Immature natural killer cell (primary cell): ENCODE measurements at regions not wholly inside any gene's neighbourhood (a gene's known extent, or its start where the extent isn't known, plus 50 kb on each side); places are given as distances from the start of the nearest gene placed in this dataset.
"Not testable (repeated sequence)": the region's sequence is repeated elsewhere in the genome, so short reads cannot be mapped to it uniquely, and the experiment has no call there.

ENCODE experiments used
- DNase-seq, 3 donors: peaks; one replicate each; pipeline ENCODE4 v3.0.0; 2022; ENCODE audit warnings: mixed read lengths in 1 of 3
- H3K27ac Mint-ChIP-seq, 6 donors: one replicate each; pipeline ENCODE4 v1.8.0; 2020; ENCODE audit warnings: mixed read lengths in 6 of 6, mild to moderate bottlenecking in 5 of 6, inconsistent platforms in 4 of 6, moderate library complexity in 3 of 6
- H3K27me3 Mint-ChIP-seq, 3 donors: one replicate each; pipeline ENCODE4 v1.8.0; 2020 to 2021; ENCODE audit warnings: low read depth in 3 of 3, mild to moderate bottlenecking in 3 of 3, mixed read lengths in 3 of 3, moderate library complexity in 3 of 3, inconsistent platforms in 1 of 3
- H3K36me3 Mint-ChIP-seq, 3 donors: one replicate each; pipeline ENCODE4 v1.8.0; 2020; ENCODE audit warnings: mixed read lengths in 3 of 3, inconsistent platforms in 2 of 3, mild to moderate bottlenecking in 2 of 3
- H3K4me1 Mint-ChIP-seq, 2 donors: one replicate each; pipeline ENCODE4 v1.8.0; 2020; ENCODE audit warnings: inconsistent platforms in 2 of 2, mild to moderate bottlenecking in 2 of 2, mixed read lengths in 2 of 2, moderate library complexity in 1 of 2
- H3K4me3 Mint-ChIP-seq, 5 donors: one replicate each; pipeline ENCODE4 v1.8.0; 2020; ENCODE audit warnings: mild to moderate bottlenecking in 5 of 5, mixed read lengths in 5 of 5, inconsistent platforms in 3 of 5, moderate library complexity in 3 of 5
- H3K9me3 Mint-ChIP-seq, 6 donors: one replicate each; pipeline ENCODE4 v1.8.0; 2020; ENCODE audit warnings: mild to moderate bottlenecking in 6 of 6, mixed read lengths in 6 of 6, inconsistent platforms in 4 of 6, moderate library complexity in 3 of 6

DNA sequence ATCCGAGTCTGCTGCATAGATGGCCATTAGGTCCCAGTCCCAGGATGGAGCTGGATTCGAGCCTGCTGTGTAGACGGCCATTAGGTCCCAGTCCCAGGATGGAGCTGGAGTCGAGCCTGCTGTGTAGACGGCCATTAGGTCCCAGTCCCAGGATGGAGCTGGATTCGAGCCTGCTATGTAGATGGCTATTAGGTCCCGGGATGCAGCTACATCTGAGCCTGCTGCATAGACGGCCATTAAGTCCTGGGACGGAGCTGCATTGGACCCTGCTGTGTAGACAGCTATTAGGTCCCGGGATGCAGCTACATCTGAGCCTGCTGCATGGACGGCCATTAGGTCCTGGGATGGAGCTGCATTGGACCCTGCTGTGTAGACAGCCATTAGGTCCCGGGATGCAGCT lies 112.2 kb upstream of the PPP2R3B start:
- not testable (repeated sequence) for H3K4me3 Mint-ChIP-seq, H3K4me1 Mint-ChIP-seq, DNase-seq, H3K27me3 Mint-ChIP-seq, H3K9me3 Mint-ChIP-seq, H3K36me3 Mint-ChIP-seq, H3K27ac Mint-ChIP-seq

DNA sequence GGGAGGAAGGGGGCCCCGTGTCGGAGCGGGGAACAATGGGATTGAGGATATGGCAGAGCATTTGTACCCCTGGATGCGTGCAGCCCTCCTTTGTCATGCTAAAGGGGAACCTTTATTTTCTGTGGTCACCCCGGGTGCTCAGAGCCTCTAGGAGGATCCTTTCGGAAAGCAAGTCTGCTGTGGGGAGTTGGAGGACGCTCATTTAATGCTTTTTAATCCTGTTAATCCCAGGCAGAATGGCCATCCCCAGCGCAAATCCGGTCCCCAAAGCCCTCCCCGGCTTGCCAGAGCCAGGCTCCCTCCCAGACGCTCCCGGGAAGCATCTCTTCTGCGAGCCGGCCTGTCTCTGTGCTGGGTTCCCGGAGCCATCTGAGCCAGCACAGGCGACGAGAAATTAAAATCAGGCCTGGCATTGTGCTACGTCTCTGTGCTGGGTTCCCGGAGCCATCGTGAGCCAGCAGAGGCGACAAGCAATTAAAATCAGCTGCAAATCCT lies 113.2 kb upstream of the PPP2R3B start:
- Mint-ChIP-seq H3K36me3 (no peaks in the 10 kb centered on the region), H3K4me3 (no peak overlapping the region), H3K9me3 (peaks cover 0 to 5% (median 0%) of the 10 kb centered on the region in 6 donors), H3K27ac (no peak overlapping the region), H3K27me3 (peaks cover 1 to 8% (median 5%) of the 10 kb centered on the region in 3 donors), H3K4me1 (no peaks in the 10 kb centered on the region)
- DNase-seq = no peak

DNA sequence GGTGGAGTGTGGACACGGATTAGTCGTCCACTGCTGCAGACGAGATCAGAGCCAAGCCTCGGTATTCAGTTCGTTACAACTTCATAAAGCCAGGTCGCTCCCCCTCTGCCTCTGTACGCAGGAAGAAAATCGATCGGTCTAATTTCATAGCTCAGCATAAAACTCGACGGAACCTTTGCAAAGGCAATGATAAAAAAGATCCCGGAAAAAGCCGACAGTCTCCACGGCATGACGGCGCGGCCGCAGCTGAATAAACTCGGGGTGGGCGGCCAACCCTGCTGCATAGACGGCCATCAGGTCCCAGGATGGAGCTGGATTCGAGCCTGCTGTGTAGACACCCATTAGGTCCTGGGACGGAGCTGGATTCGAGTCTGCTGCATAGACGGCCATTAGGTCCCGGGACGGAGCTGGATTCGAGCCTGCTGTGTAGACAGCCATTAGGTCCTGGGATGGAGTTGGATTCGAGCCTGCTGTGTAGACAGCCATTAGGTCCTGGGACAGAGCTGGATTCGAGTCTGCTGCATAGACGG lies 113.8 kb upstream of the PPP2R3B start:
- Mint-ChIP-seq H3K4me1 (no peaks in the 10 kb centered on the region), H3K36me3 (no peaks in the 10 kb centered on the region), H3K4me3 (no peak overlapping the region), H3K27me3 (peaks cover 1 to 8% (median 5%) of the 10 kb centered on the region in 3 donors), H3K27ac (no peak overlapping the region), H3K9me3 (peaks cover 0 to 5% (median 0%) of the 10 kb centered on the region in 6 donors)
- DNase-seq = no peak

DNA sequence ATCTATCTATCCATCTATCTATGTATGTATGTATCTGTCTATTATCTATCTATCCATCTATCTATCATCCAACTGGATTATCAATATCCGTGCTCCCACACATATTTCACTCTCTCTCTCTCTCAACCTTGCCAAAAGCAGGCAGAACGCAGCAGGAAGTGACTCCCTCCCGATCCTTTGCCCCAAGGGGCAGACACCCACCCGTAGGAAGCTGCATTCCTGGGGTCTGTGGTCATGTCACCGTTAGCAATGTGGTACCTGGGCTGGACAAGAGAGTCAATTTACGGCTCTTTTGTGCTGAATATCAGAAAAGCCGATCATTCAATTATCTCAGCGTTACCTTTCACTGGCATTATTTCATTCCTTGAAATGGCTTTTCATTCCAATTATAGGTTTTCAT lies 119.6 kb upstream of the PPP2R3B start:
- Mint-ChIP-seq H3K4me1 (no peaks in the 10 kb centered on the region), H3K4me3 (no peak overlapping the region), H3K27me3 (peaks cover 1 to 3% (median 1%) of the 10 kb centered on the region in 3 donors), H3K27ac (no peak overlapping the region), H3K36me3 (no peaks in the 10 kb centered on the region), H3K9me3 (peaks cover 2 to 17% (median 5%) of the 10 kb centered on the region in 6 donors)
- no peak for DNase-seq

DNA sequence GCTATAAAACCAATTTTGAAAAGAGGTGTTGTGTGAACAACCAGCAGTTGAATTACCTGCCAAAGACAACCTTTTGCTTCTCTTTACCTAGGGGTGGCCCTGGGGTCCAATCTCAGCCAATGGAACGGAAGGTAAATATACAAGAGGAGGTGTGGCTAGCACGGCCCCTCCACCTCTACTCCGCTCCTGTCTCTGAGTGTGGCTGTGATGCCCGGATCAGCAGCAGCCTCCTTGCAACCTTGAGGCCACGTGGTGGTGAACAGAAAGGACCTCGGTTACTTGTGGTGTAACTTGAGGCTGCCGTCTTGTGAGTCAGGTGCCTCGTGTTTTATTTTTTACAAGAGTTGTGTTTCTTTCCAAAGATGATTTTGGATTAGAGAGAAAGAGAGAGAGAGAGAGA lies 121.5 kb upstream of the PPP2R3B start:
- H3K27ac Mint-ChIP-seq = no peak overlapping the region
- no peaks in the 10 kb centered on the region for H3K27me3 Mint-ChIP-seq
- no peaks in the 10 kb centered on the region for H3K4me1 Mint-ChIP-seq
- peaks cover 0 to 17% (median 3%) of the 10 kb centered on the region in 6 donors for H3K9me3 Mint-ChIP-seq
- H3K36me3 Mint-ChIP-seq = no peaks in the 10 kb centered on the region
- H3K4me3 Mint-ChIP-seq = no peak overlapping the region
- no peak for DNase-seq

DNA sequence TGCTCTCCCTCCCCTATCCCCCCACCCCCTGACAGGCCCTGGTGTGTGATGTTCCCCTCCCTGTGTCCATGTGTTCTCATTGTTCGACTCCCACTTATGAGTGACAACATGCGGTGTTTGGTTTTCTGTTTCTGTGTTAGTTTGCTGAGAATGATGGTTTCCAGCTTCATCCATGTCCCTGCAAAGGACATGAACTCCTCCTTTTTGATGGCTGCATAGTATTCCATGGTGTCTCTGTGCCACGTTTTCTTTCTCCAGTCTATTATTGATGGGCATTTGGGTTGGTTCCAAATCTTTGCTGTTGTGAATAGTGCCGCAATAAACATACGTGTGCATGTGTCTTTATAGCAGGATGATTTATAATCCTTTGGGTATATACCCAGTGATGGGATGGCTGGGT lies 121.8 kb upstream of the SHOX start:
- not testable (repeated sequence) for H3K36me3 Mint-ChIP-seq, H3K4me3 Mint-ChIP-seq, DNase-seq, H3K27me3 Mint-ChIP-seq, H3K4me1 Mint-ChIP-seq, H3K27ac Mint-ChIP-seq
- peaks cover 0 to 17% (median 3%) of the 10 kb centered on the region in 6 donors for H3K9me3 Mint-ChIP-seq

DNA sequence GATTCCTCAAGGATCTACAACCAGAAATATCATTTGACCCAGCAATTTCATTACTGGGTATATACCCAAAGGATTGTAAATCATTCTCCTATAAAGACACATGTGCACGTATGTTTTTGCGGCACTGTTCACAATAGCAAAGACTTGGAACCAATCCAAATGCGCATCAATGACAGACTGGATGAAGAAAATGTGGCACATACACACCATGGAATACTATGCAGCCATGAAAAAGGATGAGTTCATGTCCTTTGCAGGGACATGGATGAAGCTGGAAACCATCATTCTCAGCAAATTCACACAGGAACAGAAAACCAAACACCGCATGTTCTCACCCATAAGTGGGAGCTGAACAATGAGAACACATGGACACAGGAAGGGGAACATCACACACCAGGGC lies 119.5 kb upstream of the SHOX start:
- not testable (repeated sequence) for H3K27me3 Mint-ChIP-seq, DNase-seq, H3K4me3 Mint-ChIP-seq, H3K4me1 Mint-ChIP-seq, H3K36me3 Mint-ChIP-seq, H3K27ac Mint-ChIP-seq
- peaks cover 0 to 17% (median 3%) of the 10 kb centered on the region in 6 donors for H3K9me3 Mint-ChIP-seq

DNA sequence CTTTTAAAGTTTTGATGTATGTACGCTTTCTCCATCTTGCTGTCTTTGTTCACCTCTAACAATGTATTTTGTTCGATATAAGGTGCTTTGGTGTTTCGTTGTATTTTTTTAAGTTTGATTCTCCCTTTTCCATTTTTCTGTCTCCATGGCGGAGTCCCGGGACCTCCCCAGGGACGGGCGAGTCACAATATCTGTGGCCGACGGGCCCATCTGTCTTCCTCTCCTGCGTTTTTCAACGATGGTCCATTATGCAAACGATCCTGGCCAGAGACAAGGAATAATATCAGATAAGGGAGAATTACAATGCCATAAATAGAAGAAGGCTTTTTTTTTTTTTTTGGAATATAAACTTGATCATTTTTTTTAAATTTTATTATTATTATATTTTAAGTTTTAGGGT lies 112.3 kb upstream of the SHOX start:
- Mint-ChIP-seq H3K4me1 (no peaks in the 10 kb centered on the region), H3K27ac (no peak overlapping the region), H3K9me3 (peaks cover 0 to 6% (median 2%) of the 10 kb centered on the region in 6 donors), H3K27me3 (peaks cover 0 to 3% (median 0%) of the 10 kb centered on the region in 3 donors), H3K36me3 (peaks cover 0 to 3% (median 0%) of the 10 kb centered on the region in 3 donors), H3K4me3 (no peak overlapping the region)
- no peak for DNase-seq

DNA sequence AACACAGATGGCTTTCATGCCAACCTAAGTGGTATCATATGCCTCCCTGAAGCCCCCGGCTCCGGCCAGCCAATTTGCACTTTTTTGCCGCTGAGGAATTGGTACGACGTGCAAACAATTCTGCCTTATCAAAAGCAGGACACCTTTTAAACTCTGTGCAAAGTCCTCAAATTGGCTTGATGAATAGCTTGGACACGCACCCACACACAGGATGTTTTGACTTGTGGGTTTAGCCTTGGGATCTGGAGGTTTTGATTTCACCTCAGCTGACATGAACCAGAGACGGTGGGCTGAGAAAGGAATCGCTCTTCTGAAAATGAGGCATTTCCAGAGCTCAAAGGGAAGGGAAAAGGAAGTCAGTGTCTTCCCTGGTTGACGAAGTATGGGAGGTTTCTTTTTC lies 110.8 kb upstream of the SHOX start:
- no peak for DNase-seq
- Mint-ChIP-seq H3K27ac (no peak overlapping the region), H3K27me3 (peaks cover 0 to 3% (median 0%) of the 10 kb centered on the region in 3 donors), H3K36me3 (peaks cover 0 to 3% (median 0%) of the 10 kb centered on the region in 3 donors), H3K9me3 (peaks cover 0 to 8% (median 2%) of the 10 kb centered on the region in 6 donors), H3K4me1 (no peaks in the 10 kb centered on the region), H3K4me3 (no peak overlapping the region)

DNA sequence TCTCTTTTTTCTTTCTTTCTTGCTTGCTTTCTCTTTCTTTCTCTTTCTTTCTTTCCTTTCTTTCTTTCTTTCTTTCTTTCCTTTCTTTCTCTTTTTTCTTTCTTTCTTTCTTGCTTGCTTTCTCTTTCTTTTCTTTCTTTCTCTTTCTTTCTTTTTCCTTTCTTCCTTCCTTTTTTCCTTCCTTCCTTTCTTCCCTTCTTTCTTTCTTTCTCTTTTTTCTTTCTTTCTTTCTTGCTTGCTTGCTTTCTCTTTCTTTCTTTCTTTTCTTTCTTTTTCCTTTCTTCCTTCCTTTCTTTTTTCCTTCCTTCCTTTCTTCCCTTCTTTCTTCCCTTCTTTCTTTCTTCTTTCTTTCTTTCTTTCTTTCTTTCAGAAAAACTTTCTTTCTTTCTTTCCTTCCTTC lies 108.1 kb upstream of the SHOX start:
- DNase-seq = no peak
- peaks cover 0 to 11% (median 7%) of the 10 kb centered on the region in 6 donors for H3K9me3 Mint-ChIP-seq
- H3K27me3 Mint-ChIP-seq = peaks cover 0 to 5% (median 0%) of the 10 kb centered on the region in 3 donors

DNA sequence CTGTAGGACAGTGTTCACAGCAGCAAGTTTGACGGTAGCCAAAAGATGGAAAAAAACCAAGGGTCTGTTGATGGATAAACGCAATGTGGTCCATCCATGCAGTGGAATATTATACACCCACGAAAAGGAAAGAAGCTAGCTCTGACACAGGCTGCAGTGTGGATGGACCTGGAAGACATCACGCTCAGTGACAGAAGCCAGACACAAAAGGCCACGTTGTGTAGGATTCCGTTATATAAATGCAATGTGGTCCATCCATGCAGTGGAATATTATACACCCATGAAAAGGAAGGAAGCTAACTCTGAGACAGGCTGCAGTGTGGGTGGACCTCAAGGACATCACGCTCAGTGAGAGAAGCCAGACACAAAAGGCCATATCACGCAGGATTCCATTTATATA lies 105.5 kb upstream of the SHOX start:
- H3K9me3 Mint-ChIP-seq = peaks cover 0 to 10% (median 7%) of the 10 kb centered on the region in 6 donors
- peaks cover 0 to 4% (median 4%) of the 10 kb centered on the region in 3 donors for H3K27me3 Mint-ChIP-seq
- peaks cover 0 to 3% (median 0%) of the 10 kb centered on the region in 3 donors for H3K36me3 Mint-ChIP-seq
- H3K4me3 Mint-ChIP-seq = no peak overlapping the region
- DNase-seq = no peak
- H3K27ac Mint-ChIP-seq = no peak overlapping the region
- H3K4me1 Mint-ChIP-seq = no peaks in the 10 kb centered on the region

More for the DNA sequence above, 108.1 kb upstream of the SHOX start:
- no peaks in the 10 kb centered on the region for H3K4me1 Mint-ChIP-seq
- no peak overlapping the region for H3K27ac Mint-ChIP-seq
- H3K4me3 Mint-ChIP-seq = no peak overlapping the region
- peaks cover 0 to 3% (median 0%) of the 10 kb centered on the region in 3 donors for H3K36me3 Mint-ChIP-seq

DNA sequence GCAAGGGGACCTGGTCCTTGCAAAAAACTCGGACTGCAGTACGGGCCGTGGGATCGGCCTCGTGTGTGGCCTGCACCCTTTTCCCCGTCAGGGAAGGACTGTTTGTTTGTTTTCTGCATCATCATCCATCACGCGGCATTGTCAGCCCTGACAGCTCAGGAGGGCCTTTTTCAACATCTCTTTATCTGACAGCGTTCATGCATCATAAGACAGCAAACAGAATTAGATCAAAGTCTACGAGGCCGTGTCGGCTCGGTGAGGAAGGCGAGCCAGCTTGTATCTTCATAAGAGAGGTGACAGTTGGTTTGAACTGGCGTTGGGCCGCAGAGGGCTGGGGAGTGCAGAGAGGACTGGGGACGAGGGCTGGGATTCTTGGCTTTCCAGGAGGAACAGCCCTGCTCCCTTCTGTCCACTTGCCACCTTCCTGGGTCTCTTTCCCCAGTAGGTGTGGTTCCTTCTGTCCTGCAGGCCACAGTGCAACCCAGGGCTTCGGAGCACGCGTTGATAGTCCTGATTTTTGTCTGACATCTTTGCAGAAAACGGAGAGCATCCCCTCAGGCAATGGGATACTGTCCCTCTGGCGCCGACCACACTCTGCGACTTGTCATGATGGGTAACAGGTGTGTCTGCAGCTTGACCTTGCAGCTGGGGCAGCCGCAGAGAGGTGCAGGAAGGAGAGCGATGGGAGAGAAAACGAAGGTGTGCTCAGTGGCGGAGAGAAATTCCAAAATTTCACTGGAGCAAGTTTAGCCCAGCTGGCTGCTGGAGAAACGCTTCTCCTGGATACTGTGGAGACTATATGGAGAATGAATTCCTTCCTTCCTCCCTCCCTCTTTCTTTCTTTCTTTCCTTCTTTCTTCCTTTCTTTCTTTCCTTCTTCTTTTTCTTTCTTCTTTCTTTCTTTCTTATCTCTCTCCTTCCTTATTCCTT lies 104.0 kb upstream of the SHOX start:
- peaks cover 0 to 9% (median 5%) of the 10 kb centered on the region in 6 donors for H3K9me3 Mint-ChIP-seq
- H3K36me3 Mint-ChIP-seq = peaks cover 0 to 3% (median 0%) of the 10 kb centered on the region in 3 donors
- peak in 1 of 3 donors; percentile 2 for DNase-seq
- no peak overlapping the region for H3K4me3 Mint-ChIP-seq
- H3K27ac Mint-ChIP-seq = no peak overlapping the region
- H3K4me1 Mint-ChIP-seq = no peaks in the 10 kb centered on the region
- peaks cover 0 to 4% (median 3%) of the 10 kb centered on the region in 3 donors for H3K27me3 Mint-ChIP-seq

DNA sequence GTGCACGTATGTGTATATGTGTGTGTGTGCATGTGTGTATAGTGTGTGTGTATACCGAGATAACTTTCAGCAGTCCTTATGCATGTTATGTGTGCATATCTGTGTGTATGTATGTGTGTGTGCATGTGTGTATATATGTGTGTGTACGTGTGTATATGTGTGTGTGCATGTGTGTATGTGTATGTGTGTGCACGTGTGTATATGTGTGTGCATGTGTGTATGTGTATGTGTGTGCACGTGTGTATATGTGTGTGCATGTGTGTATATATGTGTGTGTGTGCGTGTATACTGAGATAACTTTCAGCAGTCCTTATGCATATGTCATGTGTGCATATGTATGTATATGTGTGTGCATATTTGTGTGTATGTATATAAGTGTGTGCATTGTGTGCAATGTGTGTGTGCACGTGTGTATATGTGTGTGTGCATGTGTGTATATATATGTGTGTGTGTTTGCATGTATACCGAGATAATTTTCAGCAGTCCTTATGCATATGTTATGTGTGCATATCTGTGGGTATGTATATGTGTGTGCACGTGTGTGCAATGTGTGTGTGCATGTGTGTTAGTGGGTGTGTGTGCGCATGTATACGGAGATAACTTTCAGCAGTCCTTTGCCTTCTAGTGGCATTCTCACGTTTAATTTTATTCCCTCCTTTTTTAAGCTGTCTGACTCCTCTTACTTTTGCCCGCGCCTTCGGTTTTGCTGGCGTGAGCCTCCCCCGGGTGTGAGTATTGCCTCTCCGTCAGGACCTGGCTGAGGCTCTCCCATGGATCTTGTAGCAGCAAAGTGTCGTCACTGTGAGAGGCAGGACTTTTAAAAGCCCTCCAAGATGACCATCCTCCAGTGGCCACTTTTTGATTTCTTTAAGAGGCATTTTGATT lies 99.6 kb upstream of the SHOX start:
- no peak for DNase-seq
- no peak overlapping the region for H3K27ac Mint-ChIP-seq
- H3K4me3 Mint-ChIP-seq = no peak overlapping the region
- H3K36me3 Mint-ChIP-seq = no peaks in the 10 kb centered on the region
- H3K4me1 Mint-ChIP-seq = no peaks in the 10 kb centered on the region
- peaks cover 0 to 10% (median 2%) of the 10 kb centered on the region in 6 donors for H3K9me3 Mint-ChIP-seq
- H3K27me3 Mint-ChIP-seq = peaks cover 0 to 4% (median 0%) of the 10 kb centered on the region in 3 donors
